Trophoblast cell (in vitro differentiated cells and primary cell): ENCODE measurements at regions not wholly inside any gene's neighbourhood (a gene's known extent, or its start where the extent isn't known, plus 50 kb on each side); places are given as distances from the start of the nearest gene placed in this dataset.

Source experiments
- DNase-seq, 2 donors: peaks; one replicate each; pipeline ENCODE4 v3.0.0-alpha.2; 2016
- H2AFZ ChIP-seq: 2 replicates; pipeline ENCODE4 v1.6.1; 2013; ENCODE audit warnings: low read length, moderate library complexity, mild to moderate bottlenecking; ENCODE audit not compliant: insufficient read depth, poor library complexity
- H2AK5ac ChIP-seq: 2 replicates; pipeline ENCODE4 v1.6.1; 2013; ENCODE audit warnings: mild to moderate bottlenecking, low read length
- H2BK120ac ChIP-seq: 2 replicates; pipeline ENCODE4 v1.6.1; 2013; ENCODE audit warnings: low read length, mild to moderate bottlenecking, moderate library complexity; ENCODE audit not compliant: insufficient read depth, poor library complexity
- H2BK12ac ChIP-seq: 2 replicates; pipeline ENCODE4 v1.6.1; 2013; ENCODE audit warnings: mild to moderate bottlenecking, low read length, moderate library complexity
- H2BK5ac ChIP-seq: 2 replicates; pipeline ENCODE4 v1.6.1; 2013; ENCODE audit warnings: low read length, low read depth, moderate library complexity, mild to moderate bottlenecking; ENCODE audit not compliant: poor library complexity
- H3K14ac ChIP-seq: 2 replicates; pipeline ENCODE4 v1.6.1; 2013; ENCODE audit warnings: mild to moderate bottlenecking, low read length
- H3K18ac ChIP-seq: 2 replicates; pipeline ENCODE4 v1.6.1; 2013; ENCODE audit warnings: mild to moderate bottlenecking, low read length
- H3K23ac ChIP-seq: 2 replicates; pipeline ENCODE4 v1.6.1; 2013; ENCODE audit warnings: low read length
- H3K27ac ChIP-seq: 2 replicates; pipeline ENCODE4 v1.5.1; 2013; ENCODE audit warnings: low read depth, mild to moderate bottlenecking, inconsistent platforms, low read length, moderate library complexity
- H3K27me3 ChIP-seq: 2 replicates; pipeline ENCODE4 v1.6.1; 2013; ENCODE audit warnings: inconsistent platforms, mild to moderate bottlenecking, low read length, moderate library complexity; ENCODE audit not compliant: insufficient read depth
- H3K36me3 ChIP-seq, 2 experiments: 1 replicate in 1 of 2; 2 replicates in 1 of 2; pipeline ENCODE4 v1.6.1; 2013; ENCODE audit warnings: low read length in 2 of 2, mild to moderate bottlenecking in 2 of 2, moderate library complexity in 1 of 2; ENCODE audit not compliant: insufficient read depth in 2 of 2, control insufficient read depth in 1 of 2
- H3K4ac ChIP-seq: 2 replicates; pipeline ENCODE4 v1.6.1; 2013; ENCODE audit warnings: low read depth, mild to moderate bottlenecking, low read length, moderate library complexity
- H3K4me1 ChIP-seq, 2 experiments: 1 replicate in 1 of 2; 2 replicates in 1 of 2; pipeline ENCODE4 v1.6.1; 2013; ENCODE audit warnings: low read length in 2 of 2, mild to moderate bottlenecking in 2 of 2, moderate library complexity in 1 of 2; ENCODE audit not compliant: insufficient read depth in 2 of 2, control insufficient read depth in 1 of 2
- H3K4me2 ChIP-seq: 2 replicates; pipeline ENCODE4 v1.6.1; 2013; ENCODE audit warnings: inconsistent platforms, mild to moderate bottlenecking, low read length, moderate library complexity
- H3K4me3 ChIP-seq: 2 replicates; pipeline ENCODE4 v1.5.1; 2013; ENCODE audit warnings: mild to moderate bottlenecking, low read depth, low read length, inconsistent platforms
- H3K79me1 ChIP-seq: one replicate; pipeline ENCODE4 v1.6.1; 2013; ENCODE audit warnings: low read length
- H3K79me2 ChIP-seq: 2 replicates; pipeline ENCODE4 v1.6.1; 2013; ENCODE audit warnings: low read length, mild to moderate bottlenecking; ENCODE audit not compliant: control insufficient read depth, insufficient read depth, poor library complexity
- H3K9ac ChIP-seq: 2 replicates; pipeline ENCODE4 v1.6.1; 2013; ENCODE audit warnings: mild to moderate bottlenecking, low read length
- H3K9me3 ChIP-seq: 2 replicates; pipeline ENCODE4 v1.6.1; 2013; ENCODE audit warnings: low read depth, mild to moderate bottlenecking, control low read depth, inconsistent platforms, low read length; ENCODE audit not compliant: insufficient read depth
- H4K12ac ChIP-seq: 2 replicates; pipeline ENCODE4 v1.6.1; 2013; ENCODE audit warnings: low read depth, mild to moderate bottlenecking, low read length, moderate library complexity
- H4K8ac ChIP-seq: 2 replicates; pipeline ENCODE4 v1.6.1; 2013; ENCODE audit warnings: low read depth, mild to moderate bottlenecking, low read length, moderate library complexity
- H4K91ac ChIP-seq: one replicate; pipeline ENCODE4 v1.6.1; 2013; ENCODE audit warnings: low read depth, mild to moderate bottlenecking, low read length, moderate library complexity
- WGBS: extraction: QIAGEN DNeasy Blood & Tissue Kit; methylation state at CpG from one replicate; pipeline ENCODE4 v1.1.7; 2013; ENCODE audit warnings: missing lambda C conversion rate; ENCODE audit not compliant: insufficient read length, insufficient coverage; ENCODE audit errors: extremely low coverage; 5-methylcytosine and 5-hydroxymethylcytosine counted together

GRCh38 chr10:128587689-128588088 is 461.5 kb upstream of the MKI67 start:
- H2AFZ ChIP-seq = peak overlapping the region; percentile 52
- peak overlapping the region; percentile 100 for H2BK12ac ChIP-seq
- no peak overlapping the region for H3K9ac ChIP-seq
- no peaks in the 10 kb centered on the region for H3K9me3 ChIP-seq
- peak overlapping the region; percentile 98 for H3K18ac ChIP-seq
- peaks cover 20% of the 10 kb centered on the region for H3K79me1 ChIP-seq
- no peaks in the 10 kb centered on the region for H3K79me2 ChIP-seq
- H3K27ac ChIP-seq = peak overlapping the region; percentile 99
- peak overlapping the region; percentile 77 for H4K12ac ChIP-seq
- H3K27me3 ChIP-seq = no peaks in the 10 kb centered on the region
- DNase-seq = no peak
- H3K4me2 ChIP-seq = no peak overlapping the region
- H2BK120ac ChIP-seq = peak overlapping the region; percentile 99
- no CpG with 5 or more reads among the region's 3 CpGs for WGBS
- peak overlapping the region; percentile 99 for H4K8ac ChIP-seq
- H3K4me3 ChIP-seq = no peak overlapping the region
- H3K14ac ChIP-seq = peak overlapping the region; percentile 98
- H3K4me1 ChIP-seq = peaks cover 9% of the 10 kb centered on the region in 2 experiments
- H3K23ac ChIP-seq = no peak overlapping the region
- peak overlapping the region; percentile 98 for H3K4ac ChIP-seq
- no peaks in the 10 kb centered on the region for H3K36me3 ChIP-seq
- H2AK5ac ChIP-seq = peak overlapping the region; percentile 95
- peak overlapping the region; percentile 100 for H4K91ac ChIP-seq
- peak overlapping the region; percentile 100 for H2BK5ac ChIP-seq

- peak overlapping the region; percentile 95 for H3K18ac ChIP-seq
- no peak overlapping the region for H3K9ac ChIP-seq
- H2BK120ac ChIP-seq = peak overlapping the region; percentile 99
- peak overlapping the region; percentile 100 for H2BK5ac ChIP-seq
- H3K14ac ChIP-seq = peak overlapping the region; percentile 93
- no peak overlapping the region for H2AFZ ChIP-seq
- no peak overlapping the region for H3K23ac ChIP-seq
- H3K27me3 ChIP-seq = no peaks in the 10 kb centered on the region
- H4K8ac ChIP-seq = peak overlapping the region; percentile 81
- peak overlapping the region; percentile 97 for H2BK12ac ChIP-seq
- peaks cover 9% of the 10 kb centered on the region in 2 experiments for H3K4me1 ChIP-seq
- no peaks in the 10 kb centered on the region for H3K9me3 ChIP-seq
- DNase-seq = no peak
- H3K36me3 ChIP-seq = no peaks in the 10 kb centered on the region
- peaks cover 20% of the 10 kb centered on the region for H3K79me1 ChIP-seq
- H3K79me2 ChIP-seq = no peaks in the 10 kb centered on the region
- peak overlapping the region; percentile 99 for H4K91ac ChIP-seq
- no peak overlapping the region for H3K4me3 ChIP-seq
- peak overlapping the region; percentile 52 for H3K4me2 ChIP-seq
- H3K4ac ChIP-seq = peak overlapping the region; percentile 75
- H3K27ac ChIP-seq = peak overlapping the region; percentile 99
- no peak overlapping the region for H4K12ac ChIP-seq
- peak overlapping the region; percentile 95 for H2AK5ac ChIP-seq
Observed at GRCh38 chr10:128588402-128588801, 462.2 kb upstream of the MKI67 start.

DNA sequence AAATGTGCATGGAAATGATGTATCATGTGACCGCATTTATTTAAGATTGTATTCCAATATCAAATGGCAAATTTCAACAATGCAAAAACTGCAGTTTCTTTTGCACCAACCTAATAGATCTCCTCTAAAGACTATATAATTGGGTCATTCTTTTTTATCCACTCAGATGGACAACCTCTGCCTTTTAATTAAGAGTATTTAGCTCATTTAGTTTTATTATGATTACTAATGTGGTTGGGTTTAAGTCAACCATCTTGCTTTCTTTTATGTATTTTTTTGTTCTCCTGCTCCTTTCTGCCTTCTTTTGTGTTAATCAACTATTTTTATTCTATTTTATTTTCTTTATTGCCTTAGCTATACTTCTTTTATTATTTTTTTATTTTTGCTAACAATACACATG is 468.5 kb upstream of the MKI67 start:
- Histone ChIP-seq H3K27ac (no peak overlapping the region), H2BK12ac (no peak overlapping the region), H3K14ac (no peak overlapping the region), H3K23ac (no peak overlapping the region), H3K4me3 (no peak overlapping the region), H3K79me2 (no peaks in the 10 kb centered on the region), H2BK120ac (no peak overlapping the region), H4K91ac (no peak overlapping the region), H3K9ac (no peak overlapping the region), H3K4me1 (no peaks in the 10 kb centered on the region), H3K36me3 (no peaks in the 10 kb centered on the region), H3K4ac (no peak overlapping the region), H3K4me2 (no peak overlapping the region), H4K12ac (no peak overlapping the region), H3K18ac (no peak overlapping the region), H4K8ac (no peak overlapping the region), H3K9me3 (peaks cover 2% of the 10 kb centered on the region), H2AFZ (no peak overlapping the region), H2AK5ac (no peak overlapping the region), H2BK5ac (no peak overlapping the region), H3K27me3 (no peaks in the 10 kb centered on the region), H3K79me1 (peaks cover 4% of the 10 kb centered on the region)
- DNase-seq = no peak
- WGBS = no CpG with 5 or more reads among the region's 1 CpG

- Histone ChIP-seq H3K14ac (no peak overlapping the region), H3K27ac (no peak overlapping the region), H4K91ac (peak overlapping the region; percentile 8), H3K9me3 (peaks cover 2% of the 10 kb centered on the region), H3K23ac (no peak overlapping the region), H3K27me3 (no peaks in the 10 kb centered on the region), H3K4me3 (no peak overlapping the region), H3K4me2 (no peak overlapping the region), H4K12ac (no peak overlapping the region), H2BK12ac (peak overlapping the region; percentile 74), H2BK5ac (no peak overlapping the region), H2AK5ac (peak overlapping the region; percentile 19), H3K18ac (no peak overlapping the region), H3K4ac (no peak overlapping the region), H3K36me3 (no peaks in the 10 kb centered on the region), H2AFZ (no peak overlapping the region), H4K8ac (no peak overlapping the region), H2BK120ac (peak overlapping the region; percentile 33), H3K9ac (no peak overlapping the region), H3K79me2 (no peaks in the 10 kb centered on the region), H3K79me1 (peaks cover 1% of the 10 kb centered on the region), H3K4me1 (no peaks in the 10 kb centered on the region)
- no peak for DNase-seq
- no CpG with 5 or more reads among the region's 4 CpGs for WGBS
Observed at GRCh38 chr10:128596906-128597305, 470.7 kb upstream of the MKI67 start.
